Cardiac fibroblast (primary cell): ENCODE measurements at regions not wholly inside any gene's neighbourhood (a gene's known extent, or its start where the extent isn't known, plus 50 kb on each side); places are given as distances from the start of the nearest gene placed in this dataset.

Experiments used
- DNase-seq, 2 donors: peaks; one replicate each; pipeline versions ENCODE4 v3.0.0 to v3.0.0-alpha.2; 2010; ENCODE audit warnings: low read depth in 2 of 2
- H3K4me3 ChIP-seq, 2 donors: replicated peaks in 1 of 2; 1 replicate in 1 of 2; 2 replicates in 1 of 2; pipeline ENCODE4 v1.5.1; 2011; ENCODE audit warnings: low read depth in 2 of 2, low read length in 2 of 2, mild to moderate bottlenecking in 2 of 2, moderate library complexity in 1 of 2
- TF ChIP-seq, protein P1 (sequence below): IDR thresholded peaks from one replicate; pipeline ENCODE4 v1.5.1; 2011; ENCODE audit warnings: low read depth, mild to moderate bottlenecking, low read length, inconsistent platforms

GRCh38 chr21:27498025-27498424 is 531.1 kb upstream of the ADAMTS5 start:
- TF ChIP-seq, protein P1, sequence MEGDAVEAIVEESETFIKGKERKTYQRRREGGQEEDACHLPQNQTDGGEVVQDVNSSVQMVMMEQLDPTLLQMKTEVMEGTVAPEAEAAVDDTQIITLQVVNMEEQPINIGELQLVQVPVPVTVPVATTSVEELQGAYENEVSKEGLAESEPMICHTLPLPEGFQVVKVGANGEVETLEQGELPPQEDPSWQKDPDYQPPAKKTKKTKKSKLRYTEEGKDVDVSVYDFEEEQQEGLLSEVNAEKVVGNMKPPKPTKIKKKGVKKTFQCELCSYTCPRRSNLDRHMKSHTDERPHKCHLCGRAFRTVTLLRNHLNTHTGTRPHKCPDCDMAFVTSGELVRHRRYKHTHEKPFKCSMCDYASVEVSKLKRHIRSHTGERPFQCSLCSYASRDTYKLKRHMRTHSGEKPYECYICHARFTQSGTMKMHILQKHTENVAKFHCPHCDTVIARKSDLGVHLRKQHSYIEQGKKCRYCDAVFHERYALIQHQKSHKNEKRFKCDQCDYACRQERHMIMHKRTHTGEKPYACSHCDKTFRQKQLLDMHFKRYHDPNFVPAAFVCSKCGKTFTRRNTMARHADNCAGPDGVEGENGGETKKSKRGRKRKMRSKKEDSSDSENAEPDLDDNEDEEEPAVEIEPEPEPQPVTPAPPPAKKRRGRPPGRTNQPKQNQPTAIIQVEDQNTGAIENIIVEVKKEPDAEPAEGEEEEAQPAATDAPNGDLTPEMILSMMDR: no peak
- H3K4me3 ChIP-seq: no peak overlapping the region
- no peak for DNase-seq

DNA sequence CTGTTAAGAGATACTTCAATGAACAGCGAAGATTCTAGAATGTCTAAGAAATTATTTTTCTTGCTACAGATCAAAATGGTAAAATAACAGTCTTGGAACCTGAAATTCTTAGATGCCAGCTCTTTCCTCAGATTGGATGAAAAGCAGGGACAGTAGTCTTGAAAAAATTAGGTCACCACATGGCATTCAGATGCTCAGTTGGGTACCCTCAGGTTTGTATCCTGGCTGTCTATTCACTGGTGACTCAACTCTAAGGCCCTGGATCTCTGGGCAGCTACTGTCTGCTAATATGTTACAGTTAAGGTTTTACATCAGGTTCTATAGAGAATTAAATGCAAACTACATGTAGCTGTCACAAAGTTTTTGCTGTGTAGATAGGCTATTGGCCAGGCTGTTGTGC is 528.9 kb upstream of the ADAMTS5 start:
- TF ChIP-seq, protein P1: no peak
- H3K4me3 ChIP-seq: no peak overlapping the region
- no peak for DNase-seq

DNA sequence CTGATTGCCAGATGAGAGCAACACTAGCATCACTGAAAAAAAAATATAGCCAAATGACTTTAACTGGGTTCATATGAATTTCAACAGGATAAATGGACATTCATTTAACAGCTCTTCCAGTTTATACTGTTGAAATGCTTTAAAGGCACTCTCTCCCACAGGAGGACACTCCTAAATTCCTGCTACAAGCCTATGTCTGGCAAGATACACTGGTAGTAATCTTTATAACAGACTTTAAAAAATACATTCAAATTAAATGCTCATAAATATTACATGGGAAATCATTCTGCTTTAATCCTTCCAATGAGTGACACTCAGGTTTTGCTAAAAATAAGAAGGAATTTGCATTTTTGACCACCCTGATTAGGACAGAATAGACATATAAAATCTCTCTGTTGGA is 526.7 kb upstream of the ADAMTS5 start:
- TF ChIP-seq, protein P1: no peak
- no peak overlapping the region for H3K4me3 ChIP-seq
- DNase-seq: no peak

- DNase-seq: no peak
- TF ChIP-seq, protein P1: no peak
- H3K4me3 ChIP-seq: no peak overlapping the region
These were observed 520.8 kb upstream of the ADAMTS5 start for GRCh38 chr21:27487676-27488075.

DNA sequence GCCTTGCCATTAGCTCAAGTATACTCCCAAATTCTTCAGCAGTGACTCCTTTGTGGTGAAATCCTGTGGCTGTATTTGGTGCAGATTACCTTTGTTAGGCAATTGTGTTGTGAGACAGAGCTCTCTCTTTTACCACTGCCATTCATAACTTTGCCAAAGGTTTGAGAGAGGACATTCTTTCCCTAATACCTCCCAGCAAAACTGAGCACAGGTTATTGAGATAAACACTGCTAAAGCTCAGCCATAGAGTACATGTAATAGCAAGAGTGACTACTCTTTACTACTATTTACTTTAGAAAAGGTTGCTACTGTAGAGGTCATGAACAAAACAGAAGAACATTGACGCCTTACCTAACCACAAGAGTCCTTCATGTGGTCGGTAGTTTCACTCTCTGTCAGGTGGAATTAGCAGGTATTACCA is 514.0 kb upstream of the ADAMTS5 start:
- peak; percentile 33 to 70 for DNase-seq
- TF ChIP-seq, protein P1: no peak
- H3K4me3 ChIP-seq: no peak overlapping the region

DNA sequence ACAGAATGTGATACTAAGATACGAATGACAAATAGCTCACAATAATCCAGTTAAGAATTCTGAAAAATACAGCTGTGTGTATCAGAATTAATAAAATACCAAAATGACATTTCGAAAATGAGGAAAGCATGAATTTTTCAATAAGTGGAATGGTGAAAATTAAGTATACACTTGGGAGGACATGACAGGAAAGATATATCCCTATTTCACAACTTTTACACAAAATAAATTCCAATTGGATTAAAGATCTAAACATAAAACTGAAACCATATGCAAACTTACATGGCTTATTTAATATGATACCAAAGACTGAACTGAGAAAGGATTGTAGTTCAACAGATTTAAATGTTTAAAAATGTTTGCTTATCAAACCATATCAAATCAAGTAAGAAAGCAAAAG is 510.4 kb upstream of the ADAMTS5 start:
- DNase-seq: no peak
- H3K4me3 ChIP-seq: no peak overlapping the region
- TF ChIP-seq, protein P1: no peak

DNA sequence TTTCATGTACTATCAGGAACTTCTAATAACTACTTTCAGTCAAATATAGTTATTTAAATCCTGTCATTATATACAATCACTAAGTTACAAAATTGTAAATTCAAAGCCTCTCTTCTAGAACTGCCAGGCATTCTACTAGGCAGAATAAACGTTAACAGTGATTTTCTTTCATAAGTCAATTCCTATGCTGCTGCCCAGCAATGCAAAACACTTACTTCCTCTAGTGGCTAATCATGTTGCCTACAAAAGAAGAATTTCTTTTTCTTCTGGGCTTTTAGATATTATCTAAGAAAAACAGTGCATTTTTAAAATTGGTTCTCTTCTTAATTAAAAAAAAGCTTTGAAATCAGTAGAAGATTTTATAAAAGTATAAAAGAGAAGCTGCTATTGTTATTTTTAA is 509.8 kb upstream of the ADAMTS5 start:
- no peak overlapping the region for H3K4me3 ChIP-seq
- peak; percentile 68 to 75 for DNase-seq
- TF ChIP-seq, protein P1: peak; percentile 73
